Adrenal gland (tissue), 9 donors: ENCODE measurements at regions not wholly inside any gene's neighbourhood (a gene's known extent, or its start where the extent isn't known, plus 50 kb on each side); places are given as distances from the start of the nearest gene placed in this dataset.

Experiments
- DNase-seq, 7 donors: peaks; one replicate each; pipeline ENCODE4 v3.0.0-alpha.2; 2019 to 2020
- H3K27ac ChIP-seq, 5 donors: fragments of 200-600 bp; sonication (generic) in 4 of 5; 1 replicate in 3 of 5; 2 replicates in 2 of 5; pipeline versions ENCODE4 v1.5.1 to v1.8.0; 2016 to 2020; ENCODE audit warnings: mild to moderate bottlenecking in 1 of 5
- H3K27me3 ChIP-seq: fragments of 200-600 bp; 2 replicates; pipeline ENCODE4 v1.8.0; 2021
- H3K36me3 ChIP-seq, 2 donors: fragments of 200-600 bp; replicated peaks in 1 of 2; 1 replicate in 1 of 2; 2 replicates in 1 of 2; pipeline versions ENCODE4 v1.5.1 to v1.8.0; 2018 to 2022
- H3K4me1 ChIP-seq, 2 donors: fragments of 200-600 bp; replicated peaks in 1 of 2; 1 replicate in 1 of 2; 2 replicates in 1 of 2; pipeline versions ENCODE4 v1.5.1 to v1.8.0; 2018 to 2021
- H3K4me3 ChIP-seq, 4 donors: fragments of 200-600 bp; sonication (generic) in 3 of 4; one replicate each; pipeline ENCODE4 v1.5.1; 2016 to 2018
- H3K9me3 ChIP-seq, 3 donors: fragments of 200-600 bp; sonication (generic) in 1 of 3; replicated peaks in 1 of 3; 1 replicate in 2 of 3; 2 replicates in 1 of 3; pipeline versions ENCODE4 v1.5.1 to v1.8.0; 2016 to 2021
- CTCF ChIP-seq, 6 experiments: fragments of 450-650 bp in 4 of 6; fragments of 200-600 bp in 2 of 6; sonication (generic) in 1 of 6; IDR thresholded peaks; 1 replicate in 5 of 6; 2 replicates in 1 of 6; pipeline versions ENCODE4 v1.5.1 to v1.8.0; 2016 to 2021; ENCODE audit warnings: antibody characterized with exemption in 6 of 6, mild to moderate bottlenecking in 2 of 6, moderate library complexity in 1 of 6
- POLR2A ChIP-seq, 2 donors: fragments of 450-650 bp; IDR thresholded peaks; one replicate each; pipeline ENCODE4 v1.6.1; 2017; ENCODE audit warnings: antibody characterized with exemption in 2 of 2, mild to moderate bottlenecking in 2 of 2, moderate library complexity in 1 of 2
- WGBS, 4 donors: extraction: QIAGEN DNeasy Blood & Tissue Kit in 2 of 4; methylation state at CpG; one replicate each; pipeline versions ENCODE4 v1.1.5 to v1.1.7; 2013 to 2017; 5-methylcytosine and 5-hydroxymethylcytosine counted together
- intact Hi-C, 2 donors: fragments of 100-400 bp; cut with DNase I; formaldehyde crosslinking; loops; one replicate each; pipeline versions ENCODE4 v1.14.1 to v1.15.0; 2022 to 2023
- donor health status: healthy with polysubstance abuse.
- donor health status: Bipolar disorder and iron deficiency.
- donor health status: DM: yes; HTN: yes; CAD: no.
- donor health status: DM: no; HTN: no; CAD: no.
- donor health status: DM: no; HTN: no; CAD: no.

- no peaks in the 10 kb centered on the region for H3K36me3 ChIP-seq
- H3K27ac ChIP-seq: no peak overlapping the region
- intact Hi-C loops: no loop called here
- DNase-seq: no peak
- H3K4me1 ChIP-seq: no peaks in the 10 kb centered on the region
- no peak overlapping the region for H3K4me3 ChIP-seq
- H3K27me3 ChIP-seq: no peaks in the 10 kb centered on the region
- TF ChIP-seq POLR2A (IDR thresholded peaks at IDR 0.05) (no peak), CTCF (IDR thresholded peaks at IDR 0.05) (no peak)
- H3K9me3 ChIP-seq: no peaks in the 10 kb centered on the region
- WGBS, 4 donors: 56 to 70% (median 63%) methylated on average over 5 of the region's 5 CpGs
Measured at GRCh38 chr18:67194886-67195285, 321.6 kb downstream of the DSEL start.

GRCh38 chr18:67192535-67192934 lies 324.0 kb downstream of the DSEL start:
- Histone ChIP-seq H3K36me3 (no peaks in the 10 kb centered on the region), H3K9me3 (no peaks in the 10 kb centered on the region), H3K27ac (no peak overlapping the region), H3K4me1 (no peaks in the 10 kb centered on the region), H3K4me3 (no peak overlapping the region), H3K27me3 (no peaks in the 10 kb centered on the region)
- 46 to 54% (median 46%) methylated on average over 5 of the region's 5 CpGs for WGBS, 4 donors
- intact Hi-C loops: no loop called here
- no peak for TF ChIP-seq CTCF (IDR thresholded peaks at IDR 0.05)
- TF ChIP-seq POLR2A (IDR thresholded peaks at IDR 0.05): no peak
- no peak for DNase-seq

- 63 to 70% (median 69%) methylated on average over 4 of the region's 4 CpGs for WGBS, 4 donors
- intact Hi-C loops: no loop called here
- Histone ChIP-seq H3K4me1 (no peaks in the 10 kb centered on the region), H3K4me3 (no peak overlapping the region), H3K27me3 (no peaks in the 10 kb centered on the region), H3K27ac (no peak overlapping the region), H3K36me3 (no peaks in the 10 kb centered on the region), H3K9me3 (no peaks in the 10 kb centered on the region)
- TF ChIP-seq POLR2A (IDR thresholded peaks at IDR 0.05): no peak
- TF ChIP-seq CTCF (IDR thresholded peaks at IDR 0.05): no peak
- DNase-seq: no peak
Measured at GRCh38 chr18:67183398-67183797, 333.1 kb downstream of the DSEL start.

- H3K27ac ChIP-seq: no peak overlapping the region
- 25 to 34% (median 32%) methylated on average over 3 of the region's 3 CpGs for WGBS, 4 donors
- no peak for DNase-seq
- intact Hi-C loops: no loop called here
- H3K4me1 ChIP-seq: no peaks in the 10 kb centered on the region
- no peaks in the 10 kb centered on the region for H3K9me3 ChIP-seq
- H3K27me3 ChIP-seq: no peaks in the 10 kb centered on the region
- TF ChIP-seq POLR2A (IDR thresholded peaks at IDR 0.05): no peak
- no peaks in the 10 kb centered on the region for H3K36me3 ChIP-seq
- no peak overlapping the region for H3K4me3 ChIP-seq
Measured at GRCh38 chr18:67179726-67180125, 336.8 kb downstream of the DSEL start.

- intact Hi-C loops: no loop called here
- WGBS, 4 donors: 86 to 92% (median 89%) methylated on average over 2 of the region's 2 CpGs
Measured at GRCh38 chr18:67159662-67160061, 356.9 kb downstream of the DSEL start.

More at GRCh38 chr18:67159662-67160061, 356.9 kb downstream of the DSEL start:
- Histone ChIP-seq H3K36me3 (no peaks in the 10 kb centered on the region), H3K27ac (no peak overlapping the region), H3K9me3 (no peaks in the 10 kb centered on the region), H3K4me1 (no peaks in the 10 kb centered on the region), H3K27me3 (no peaks in the 10 kb centered on the region), H3K4me3 (no peak overlapping the region)
- TF ChIP-seq CTCF (IDR thresholded peaks at IDR 0.05) (no peak), POLR2A (IDR thresholded peaks at IDR 0.05) (no peak)
- DNase-seq: no peak
